Lung (tissue), 11 donors: ENCODE measurements at regions not wholly inside any gene's neighbourhood (a gene's known extent, or its start where the extent isn't known, plus 50 kb on each side); places are given as distances from the start of the nearest gene placed in this dataset.

Experiments
- ATAC-seq: fragments of 200-7000 bp; cut with Tn5 transposase; one replicate; pipeline ENCODE4 v1.9.1; 2020; ENCODE audit warnings: moderate number of reproducible peaks; ENCODE audit not compliant: insufficient read depth, low FRiP score
- DNase-seq, 3 donors: peaks; one replicate each; pipeline ENCODE4 v3.0.0-alpha.2; 2013 to 2017
- H3K27ac ChIP-seq, 2 donors: one replicate each; pipeline ENCODE4 v1.5.1; 2013; ENCODE audit warnings: mild to moderate bottlenecking in 2 of 2, moderate library complexity in 2 of 2, control low read depth in 1 of 2, inconsistent platforms in 1 of 2, low read depth in 1 of 2, low read length in 1 of 2
- H3K27me3 ChIP-seq, 3 donors: one replicate each; pipeline ENCODE4 v1.5.1; 2013; ENCODE audit warnings: low read length in 2 of 3; ENCODE audit not compliant: control insufficient read depth in 3 of 3, insufficient read depth in 3 of 3
- H3K36me3 ChIP-seq, 4 donors: one replicate each; pipeline ENCODE4 v1.5.1; 2013; ENCODE audit warnings: low read length in 4 of 4, mild to moderate bottlenecking in 1 of 4, moderate library complexity in 1 of 4; ENCODE audit not compliant: control insufficient read depth in 4 of 4, insufficient read depth in 4 of 4
- H3K4me1 ChIP-seq, 5 donors: one replicate each; pipeline ENCODE4 v1.5.1; 2013; ENCODE audit warnings: low read length in 5 of 5, mild to moderate bottlenecking in 2 of 5, moderate library complexity in 1 of 5; ENCODE audit not compliant: control insufficient read depth in 5 of 5, insufficient read depth in 5 of 5
- H3K4me3 ChIP-seq: one replicate; pipeline ENCODE4 v1.5.1; 2013; ENCODE audit warnings: mild to moderate bottlenecking, control low read depth, moderate library complexity
- H3K9ac ChIP-seq, 2 donors: one replicate each; pipeline ENCODE4 v1.5.1; 2013; ENCODE audit warnings: low read length in 2 of 2, control low read depth in 1 of 2; ENCODE audit not compliant: insufficient read depth in 1 of 2
- H3K9me3 ChIP-seq, 4 donors: one replicate each; pipeline ENCODE4 v1.5.1; 2013; ENCODE audit warnings: low read length in 3 of 4, mild to moderate bottlenecking in 1 of 4, moderate library complexity in 1 of 4; ENCODE audit not compliant: control insufficient read depth in 4 of 4, insufficient read depth in 3 of 4
- CTCF ChIP-seq: IDR thresholded peaks from 2 replicates; pipeline ENCODE4 v1.5.1; 2012; ENCODE audit warnings: mild to moderate bottlenecking; ENCODE audit errors: control extremely low read depth, extremely low read depth
- WGBS, 2 donors: extraction: QIAGEN DNeasy Blood & Tissue Kit; methylation state at CpG; one replicate each; pipeline ENCODE4 v1.1.7; 2013; 5-methylcytosine and 5-hydroxymethylcytosine counted together
- donor health status: control.
- donor health status: control.
- donor health status: Bipolar disorder and iron deficiency.
- donor health status: healthy.
- donor health status: DM: yes; HTN: yes; CAD: no.

GRCh38 chr1:5349526-5349925 lies 642.7 kb downstream of the NPHP4 start:
- peaks cover 0 to 12% (median 0%) of the 10 kb centered on the region in 4 donors for H3K9me3 ChIP-seq
- DNase-seq (no peak), ATAC-seq (no peak)
- H3K36me3 ChIP-seq, result no peaks in the 10 kb centered on the region
- H3K4me3 ChIP-seq, result no peak overlapping the region
- H3K4me1 ChIP-seq, result no peaks in the 10 kb centered on the region
- 83 to 90% methylated on average over 6 of the region's 6 CpGs for WGBS, 2 donors
- no peak for TF ChIP-seq CTCF
- H3K27ac ChIP-seq, result no peak overlapping the region
- no peak overlapping the region for H3K9ac ChIP-seq
- no peaks in the 10 kb centered on the region for H3K27me3 ChIP-seq

GRCh38 chr1:5348732-5349465 lies 643.3 kb downstream of the NPHP4 start:
- H3K27me3 ChIP-seq, result no peaks in the 10 kb centered on the region
- peaks cover 0 to 12% (median 0%) of the 10 kb centered on the region in 4 donors for H3K9me3 ChIP-seq
- no peak overlapping the region for H3K4me3 ChIP-seq
- 76 to 80% methylated on average over 15 of the region's 15 CpGs for WGBS, 2 donors
- TF ChIP-seq CTCF, result no peak
- H3K9ac ChIP-seq, result no peak overlapping the region
- no peaks in the 10 kb centered on the region for H3K4me1 ChIP-seq
- H3K27ac ChIP-seq, result no peak overlapping the region
- no peaks in the 10 kb centered on the region for H3K36me3 ChIP-seq
- DNase-seq (no peak), ATAC-seq (no peak)

- Histone ChIP-seq H3K9me3 (peaks cover 0 to 12% (median 0%) of the 10 kb centered on the region in 4 donors), H3K27me3 (no peaks in the 10 kb centered on the region), H3K27ac (no peak overlapping the region), H3K9ac (no peak overlapping the region), H3K4me1 (no peaks in the 10 kb centered on the region), H3K4me3 (no peak overlapping the region), H3K36me3 (no peaks in the 10 kb centered on the region)
- no peak for ATAC-seq
- TF ChIP-seq CTCF, result no peak
- WGBS, 2 donors, result 72 to 74% methylated on average over 8 of the region's 8 CpGs
- DNase-seq, result no peak
These were observed 644.5 kb downstream of the NPHP4 start for GRCh38 chr1:5347726-5348125.

GRCh38 chr1:5345556-5345955 lies 646.7 kb downstream of the NPHP4 start:
- DNase-seq, result no peak
- no peaks in the 10 kb centered on the region for H3K36me3 ChIP-seq
- TF ChIP-seq CTCF, result no peak
- H3K27ac ChIP-seq, result no peak overlapping the region
- peaks cover 0 to 12% (median 0%) of the 10 kb centered on the region in 4 donors for H3K9me3 ChIP-seq
- H3K4me3 ChIP-seq, result no peak overlapping the region
- no peak overlapping the region for H3K9ac ChIP-seq
- no peaks in the 10 kb centered on the region for H3K4me1 ChIP-seq
- H3K27me3 ChIP-seq, result no peaks in the 10 kb centered on the region
- WGBS, 2 donors, result 88% methylated on average over 8 of the region's 8 CpGs
- ATAC-seq, result no peak
